Liver (tissue), 8 donors: ENCODE measurements at regions not wholly inside any gene's neighbourhood (a gene's known extent, or its start where the extent isn't known, plus 50 kb on each side); places are given as distances from the start of the nearest gene placed in this dataset.
A peak's percentile ranks its signal among the peaks of the same experiment; 100 is the strongest.

Experiments used
- DNase-seq: peaks from one replicate; pipeline ENCODE4 v3.0.0-alpha.2; 2017; ENCODE audit warnings: low spot score
- H3K27ac ChIP-seq, 2 donors: one replicate each; pipeline ENCODE4 v1.7.0; 2013; ENCODE audit warnings: inconsistent platforms in 2 of 2, low read length in 2 of 2, control low read depth in 1 of 2, low read depth in 1 of 2, mild to moderate bottlenecking in 1 of 2
- H3K27me3 ChIP-seq, 4 donors: one replicate each; pipeline versions ENCODE4 v1.6.1 to v1.7.0; 2013; ENCODE audit warnings: low read length in 3 of 4, inconsistent platforms in 1 of 4, mild to moderate bottlenecking in 1 of 4, moderate library complexity in 1 of 4; ENCODE audit not compliant: control insufficient read depth in 4 of 4, insufficient read depth in 4 of 4
- H3K36me3 ChIP-seq, 4 donors: one replicate each; pipeline versions ENCODE4 v1.6.1 to v1.7.0; 2013; ENCODE audit warnings: low read length in 3 of 4, mild to moderate bottlenecking in 3 of 4, low read depth in 1 of 4, moderate library complexity in 1 of 4; ENCODE audit not compliant: control insufficient read depth in 4 of 4, insufficient read depth in 3 of 4
- H3K4me1 ChIP-seq, 4 donors: one replicate each; pipeline versions ENCODE4 v1.6.1 to v1.7.0; 2013; ENCODE audit warnings: low read length in 3 of 4, mild to moderate bottlenecking in 3 of 4, moderate library complexity in 1 of 4; ENCODE audit not compliant: control insufficient read depth in 4 of 4, insufficient read depth in 4 of 4
- H3K4me3 ChIP-seq, 3 donors: one replicate each; pipeline versions ENCODE4 v1.6.1 to v1.7.0; 2013; ENCODE audit warnings: low read length in 3 of 3, control low read depth in 1 of 3, low read depth in 1 of 3, mild to moderate bottlenecking in 1 of 3
- H3K9ac ChIP-seq, 2 donors: one replicate each; pipeline ENCODE4 v1.7.0; 2013; ENCODE audit warnings: low read length in 2 of 2, mild to moderate bottlenecking in 2 of 2, moderate library complexity in 2 of 2, control low read depth in 1 of 2, low read depth in 1 of 2
- H3K9me3 ChIP-seq, 4 donors: one replicate each; pipeline versions ENCODE4 v1.6.1 to v1.7.0; 2013; ENCODE audit warnings: low read length in 3 of 4; ENCODE audit not compliant: control insufficient read depth in 4 of 4
- CTCF ChIP-seq: fragments of 150-350 bp; IDR thresholded peaks from 2 replicates; pipeline ENCODE4 v1.5.1; 2017; ENCODE audit warnings: improper control_type of control experiment, low read depth, low read length; ENCODE audit not compliant: missing input control
- EGR1 ChIP-seq, 2 donors: IDR thresholded peaks; 2 replicates each; pipeline ENCODE4 v1.6.1; 2016 to 2018; ENCODE audit warnings: antibody characterized with exemption in 2 of 2, low read depth in 2 of 2
- FOXA1 ChIP-seq: IDR thresholded peaks from 2 replicates; pipeline ENCODE4 v1.6.1; 2016; ENCODE audit warnings: antibody characterized with exemption
- GABPA ChIP-seq, 2 donors: IDR thresholded peaks in 1 of 2; conservative IDR thresholded peaks in 1 of 2; 2 replicates each; pipeline ENCODE4 v1.6.1; 2016; ENCODE audit warnings: antibody characterized with exemption in 2 of 2, mild to moderate bottlenecking in 1 of 2, moderate library complexity in 1 of 2
- HNF4A ChIP-seq, 2 donors: conservative IDR thresholded peaks; 2 replicates each; pipeline ENCODE4 v1.6.1; 2016; ENCODE audit warnings: antibody characterized with exemption in 2 of 2, mild to moderate bottlenecking in 2 of 2
- HNF4G ChIP-seq: IDR thresholded peaks from 2 replicates; pipeline ENCODE4 v1.6.1; 2016; ENCODE audit warnings: antibody characterized with exemption
- JUND ChIP-seq, 2 donors: IDR thresholded peaks; 2 replicates each; pipeline ENCODE4 v1.6.1; 2016; ENCODE audit warnings: antibody characterized with exemption in 2 of 2
- NR2F2 ChIP-seq: IDR thresholded peaks from 2 replicates; pipeline ENCODE4 v1.6.1; 2016; ENCODE audit warnings: antibody characterized with exemption
- RAD21 ChIP-seq, 2 donors: IDR thresholded peaks; 2 replicates each; pipeline ENCODE4 v1.6.1; 2016; ENCODE audit warnings: antibody characterized with exemption in 2 of 2, mild to moderate bottlenecking in 2 of 2
- REST ChIP-seq: IDR thresholded peaks from 2 replicates; pipeline ENCODE4 v1.6.1; 2016; ENCODE audit warnings: antibody characterized with exemption, mild to moderate bottlenecking
- TAF1 ChIP-seq: conservative IDR thresholded peaks from 2 replicates; pipeline ENCODE4 v1.6.1; 2016; ENCODE audit warnings: antibody characterized with exemption, mild to moderate bottlenecking
- YY1 ChIP-seq: IDR thresholded peaks from 2 replicates; pipeline ENCODE4 v1.6.1; 2016; ENCODE audit warnings: antibody characterized with exemption, mild to moderate bottlenecking
- WGBS: extraction: QIAGEN DNeasy Blood & Tissue Kit; methylation state at CpG from one replicate; pipeline ENCODE4 v1.1.7; 2013; 5-methylcytosine and 5-hydroxymethylcytosine counted together
- TF ChIP-seq, protein P1 (sequence below): IDR thresholded peaks from 2 replicates; pipeline ENCODE4 v1.6.1; 2016; ENCODE audit warnings: antibody characterized with exemption
- TF ChIP-seq, protein P2 (sequence below): IDR thresholded peaks from 2 replicates; pipeline ENCODE4 v1.6.1; 2016; ENCODE audit warnings: antibody characterized with exemption
- donor health status: healthy.
- donor health status: healthy.
- donor health status: healthy.
- donor health status: healthy.
- donor health status: healthy.

DNA sequence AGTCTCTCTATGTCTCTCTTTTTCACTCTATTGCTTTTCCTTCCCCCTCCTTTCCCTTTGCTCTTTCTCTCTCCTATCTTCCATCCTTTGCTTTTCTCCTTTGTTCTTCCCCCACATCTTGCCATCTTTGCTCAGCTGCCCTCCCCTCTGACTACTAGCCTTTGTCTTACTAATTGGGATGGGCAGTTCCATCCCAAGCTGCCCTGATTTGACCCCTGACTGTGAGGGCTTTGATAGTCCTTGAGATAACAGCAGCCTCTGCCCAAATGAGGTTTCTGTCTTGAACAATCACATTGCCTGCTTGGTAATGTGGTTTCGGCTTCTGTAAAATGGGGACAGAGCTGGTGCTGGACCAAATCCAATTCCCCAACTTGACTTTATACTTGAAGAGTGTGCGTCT lies 327.7 kb downstream of the DHX35 start:
- TF ChIP-seq EGR1 (IDR thresholded peaks at IDR 0.05; ENCODE audit: low read depth in 2 of 2) (no peak), YY1 (no peak), CTCF (no peak), RAD21 (IDR thresholded peaks at IDR 0.05) (no peak)
- TF ChIP-seq, protein P1, sequence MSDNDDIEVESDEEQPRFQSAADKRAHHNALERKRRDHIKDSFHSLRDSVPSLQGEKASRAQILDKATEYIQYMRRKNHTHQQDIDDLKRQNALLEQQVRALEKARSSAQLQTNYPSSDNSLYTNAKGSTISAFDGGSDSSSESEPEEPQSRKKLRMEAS: no peak

GRCh38 chr20:39289316-39289715 lies 327.2 kb downstream of the DHX35 start:
- H3K4me3 ChIP-seq: no peak overlapping the region
- H3K9me3 ChIP-seq: peaks cover 0 to 2% (median 0%) of the 10 kb centered on the region in 4 donors
- no peak overlapping the region for H3K27ac ChIP-seq
- no peak overlapping the region for H3K9ac ChIP-seq
- WGBS: 34% methylated on average over 2 of the region's 2 CpGs
- no peaks in the 10 kb centered on the region for H3K36me3 ChIP-seq
- DNase-seq: no peak
- H3K4me1 ChIP-seq: no peaks in the 10 kb centered on the region
- H3K27me3 ChIP-seq: no peaks in the 10 kb centered on the region
- TF ChIP-seq CTCF: peak; percentile 22
- TF ChIP-seq NR2F2: no peak
- no peak for TF ChIP-seq REST
- TF ChIP-seq, protein P1: no peak
- no peak for TF ChIP-seq HNF4A (conservative IDR thresholded peaks at IDR 0.05)
- no peak for TF ChIP-seq GABPA (IDR thresholded peaks at IDR 0.05 in 1 of 2, conservative IDR thresholded peaks at IDR 0.05 in 1 of 2)
- TF ChIP-seq HNF4G: no peak
- TF ChIP-seq RAD21 (IDR thresholded peaks at IDR 0.05): peak; percentile 24 to 67
- TF ChIP-seq TAF1: no peak
- TF ChIP-seq JUND (IDR thresholded peaks at IDR 0.05): no peak
- no peak for TF ChIP-seq EGR1 (IDR thresholded peaks at IDR 0.05; ENCODE audit: low read depth in 2 of 2)
- TF ChIP-seq YY1: no peak
- no peak for TF ChIP-seq FOXA1
- TF ChIP-seq, protein P2, sequence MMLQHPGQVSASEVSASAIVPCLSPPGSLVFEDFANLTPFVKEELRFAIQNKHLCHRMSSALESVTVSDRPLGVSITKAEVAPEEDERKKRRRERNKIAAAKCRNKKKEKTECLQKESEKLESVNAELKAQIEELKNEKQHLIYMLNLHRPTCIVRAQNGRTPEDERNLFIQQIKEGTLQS: no peak

More for the DNA sequence above, 327.7 kb downstream of the DHX35 start:
- H3K9ac ChIP-seq: no peak overlapping the region
- H3K27ac ChIP-seq: no peak overlapping the region
- no peak overlapping the region for H3K4me3 ChIP-seq
- DNase-seq: no peak
- H3K9me3 ChIP-seq: peaks cover 0 to 2% (median 0%) of the 10 kb centered on the region in 4 donors
- 77% methylated on average over 2 of the region's 2 CpGs for WGBS
- H3K27me3 ChIP-seq: no peaks in the 10 kb centered on the region
- H3K36me3 ChIP-seq: no peaks in the 10 kb centered on the region
- no peaks in the 10 kb centered on the region for H3K4me1 ChIP-seq
